CD4-positive, alpha-beta T cell treated with Interferon gamma for 1 hour (primary cell): ENCODE measurements at regions not wholly inside any gene's neighbourhood (a gene's known extent, or its start where the extent isn't known, plus 50 kb on each side); places are given as distances from the start of the nearest gene placed in this dataset.
"Not testable (repeated sequence)": the region's sequence is repeated elsewhere in the genome, so short reads cannot be mapped to it uniquely, and the experiment has no call there.

Experiments
- DNase-seq: peaks from one replicate; pipeline ENCODE4 v3.0.0-alpha.2; 2020

DNA sequence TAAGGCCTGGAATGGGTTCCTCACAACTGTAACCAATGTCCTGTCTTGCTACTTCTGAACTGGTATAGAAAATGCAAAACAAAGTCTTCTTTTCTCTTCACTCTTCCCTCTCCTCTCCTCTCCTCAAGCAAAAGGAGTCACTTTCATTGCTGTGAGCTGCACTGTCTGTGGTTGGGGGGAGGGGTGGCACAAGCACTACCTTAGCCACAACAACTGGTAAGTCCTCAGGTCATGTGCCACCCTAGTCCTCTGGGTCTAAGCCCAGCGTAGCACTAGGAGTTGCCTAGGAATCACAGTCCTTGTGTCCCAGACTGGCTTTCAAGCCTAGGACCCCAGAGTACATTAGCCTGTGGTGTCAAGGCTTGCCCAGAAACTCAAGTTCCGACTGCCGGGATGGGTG, 859.3 kb upstream of the AMOT start:
- no peak for DNase-seq

DNA sequence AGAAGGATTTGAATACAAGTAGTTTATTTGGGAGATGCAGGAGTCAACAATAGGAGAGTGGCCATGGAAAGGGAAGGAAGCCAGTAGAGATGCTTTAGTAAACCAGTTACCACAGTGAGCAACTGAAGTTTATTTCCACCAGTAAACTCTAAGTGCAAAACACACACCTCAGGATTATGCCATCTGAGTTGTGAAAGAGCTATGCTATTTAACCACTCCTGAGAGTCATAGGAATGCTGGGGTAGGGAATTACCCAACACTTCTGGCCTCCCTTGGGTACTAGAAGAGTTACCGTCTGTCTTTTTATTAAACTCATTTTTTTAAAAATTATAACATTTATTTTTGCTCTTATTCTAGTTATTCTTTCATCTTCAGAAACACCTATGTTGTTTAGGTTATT, 834.6 kb upstream of the AMOT start:
- no peak for DNase-seq

DNA sequence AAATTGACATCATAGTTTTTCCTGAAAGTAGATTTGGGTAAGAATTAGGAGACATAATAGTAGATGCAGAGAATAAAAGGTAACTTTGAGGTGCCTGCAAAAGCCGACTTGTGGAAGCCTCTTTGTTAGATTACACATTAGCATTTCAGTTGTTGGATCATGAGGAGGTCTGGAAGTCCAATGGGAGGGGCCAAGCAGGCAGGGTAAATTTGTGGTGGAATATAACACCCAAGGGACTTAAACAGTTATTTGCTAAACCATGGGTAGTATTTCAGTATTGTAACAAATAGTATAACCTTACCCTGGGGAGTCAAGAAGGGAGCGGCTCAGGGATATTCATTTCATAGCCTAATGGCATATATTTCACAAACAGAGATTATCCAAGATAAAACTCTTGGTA, 810.7 kb upstream of the AMOT start:
- no peak for DNase-seq

DNA sequence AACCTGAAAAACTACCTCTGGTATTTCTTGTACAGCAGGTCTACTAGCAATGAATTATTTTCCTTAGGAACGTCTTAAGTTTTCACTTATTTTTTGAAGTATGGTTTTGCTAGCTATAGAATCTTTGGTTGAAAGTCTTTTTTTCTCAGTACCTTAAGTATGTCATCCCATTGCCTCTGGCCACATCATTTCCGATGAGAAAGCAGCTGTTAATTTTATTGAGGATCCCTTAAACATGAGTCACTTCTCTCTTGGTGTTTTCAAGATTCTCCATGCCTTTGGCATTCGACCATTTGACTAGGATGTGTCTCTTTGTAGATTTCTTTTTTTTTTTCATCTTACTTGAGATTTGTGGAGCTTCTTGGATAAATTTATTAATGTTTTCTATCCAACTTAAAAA, 803.8 kb upstream of the AMOT start:
- no peak for DNase-seq

- DNase-seq, result no peak
Measured at GRCh38 chrX:113634565-113634964, 793.9 kb upstream of the AMOT start.

DNA sequence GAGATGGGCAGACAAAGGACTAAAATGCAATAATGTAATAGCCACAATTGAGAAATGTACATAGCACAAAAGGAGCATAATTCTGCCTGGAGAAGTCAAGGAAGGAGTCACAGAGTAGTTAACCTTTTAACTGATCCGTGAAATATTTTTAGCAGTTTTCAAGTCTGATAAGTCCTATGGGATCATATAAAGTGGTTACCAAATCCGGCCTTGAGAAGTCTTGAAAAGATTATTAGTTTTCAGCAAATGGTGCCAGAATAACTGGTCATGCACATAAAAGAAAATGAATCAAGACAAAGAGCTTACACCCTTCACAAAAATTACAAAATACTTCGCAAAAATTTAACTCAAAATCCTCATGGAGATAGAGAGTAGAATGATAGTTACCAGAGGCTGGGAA, 788.7 kb upstream of the AMOT start:
- no peak for DNase-seq

DNA sequence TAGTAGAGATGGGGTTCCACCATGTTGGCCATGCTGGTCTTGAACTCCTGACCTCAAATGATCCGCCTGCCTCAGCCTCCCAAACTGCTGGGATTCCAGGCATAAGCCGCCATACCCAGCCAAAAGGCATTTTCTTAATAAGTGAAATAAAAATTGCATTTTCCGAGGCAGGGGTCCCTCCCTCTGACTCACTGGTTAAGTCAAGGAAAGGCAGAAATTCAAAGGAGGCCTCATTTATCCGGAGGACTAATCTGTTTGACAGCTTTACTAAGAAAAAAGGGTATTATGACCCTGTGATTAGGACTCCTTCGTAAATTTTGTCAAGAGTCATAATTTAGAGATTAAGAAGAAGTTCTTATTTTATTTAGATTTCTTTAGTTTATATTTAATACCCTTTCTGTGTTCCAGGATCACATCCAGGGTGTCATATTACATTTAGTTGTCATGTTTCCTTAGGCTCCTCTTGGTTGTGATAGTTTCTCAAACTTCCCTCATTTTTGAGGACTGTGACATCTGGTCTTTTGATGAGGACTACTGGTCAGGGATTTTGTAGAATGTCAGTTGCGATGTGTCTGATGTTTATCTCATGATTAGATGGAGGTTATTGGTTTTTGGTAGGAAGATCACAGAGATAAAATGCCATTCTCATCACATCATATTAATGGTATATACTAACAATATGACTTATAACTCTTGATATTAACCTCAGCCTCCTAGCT, 753.7 kb upstream of the AMOT start:
- DNase-seq, result no peak

GRCh38 chrX:113586281-113586898, 745.8 kb upstream of the AMOT start:
- DNase-seq, result no peak

DNA sequence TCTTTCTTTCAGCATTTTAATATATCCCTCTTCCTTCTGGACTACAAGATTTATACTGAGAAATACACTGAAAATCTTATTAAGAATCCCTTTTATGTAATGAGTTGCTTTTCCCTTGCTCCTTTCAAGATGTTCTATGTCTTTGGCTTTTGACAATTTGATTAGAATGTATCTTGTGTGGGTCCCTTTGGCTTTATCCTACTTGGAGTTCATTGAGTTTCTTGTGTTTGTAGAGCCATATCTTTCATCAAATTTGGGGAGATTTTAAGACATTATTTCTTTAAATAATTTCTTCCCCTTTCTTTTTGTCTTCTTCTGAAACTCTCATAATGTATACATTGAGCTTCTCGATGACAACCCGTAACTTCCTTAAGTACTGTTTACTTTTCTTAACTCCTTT, 739.9 kb upstream of the AMOT start:
- no peak for DNase-seq

DNA sequence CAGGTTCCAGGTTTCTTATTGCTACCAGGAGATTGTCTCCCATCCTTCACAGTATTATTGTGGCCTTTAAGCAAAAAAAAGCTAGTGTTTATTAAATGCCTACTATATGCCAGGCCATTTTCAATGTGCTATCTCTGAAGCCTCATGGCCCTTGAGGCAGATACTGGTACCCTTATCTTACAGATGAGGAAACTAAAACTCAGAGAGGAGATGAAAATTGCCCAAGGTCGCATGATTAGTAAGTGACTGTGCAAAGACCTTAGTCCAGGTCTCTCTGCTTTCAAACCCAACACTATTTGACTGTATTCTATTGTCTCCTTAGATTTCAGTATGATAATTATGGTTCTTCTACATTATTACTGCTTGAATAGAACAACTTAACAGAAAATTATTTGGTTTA, 717.9 kb upstream of the AMOT start:
- DNase-seq, result no peak

DNA sequence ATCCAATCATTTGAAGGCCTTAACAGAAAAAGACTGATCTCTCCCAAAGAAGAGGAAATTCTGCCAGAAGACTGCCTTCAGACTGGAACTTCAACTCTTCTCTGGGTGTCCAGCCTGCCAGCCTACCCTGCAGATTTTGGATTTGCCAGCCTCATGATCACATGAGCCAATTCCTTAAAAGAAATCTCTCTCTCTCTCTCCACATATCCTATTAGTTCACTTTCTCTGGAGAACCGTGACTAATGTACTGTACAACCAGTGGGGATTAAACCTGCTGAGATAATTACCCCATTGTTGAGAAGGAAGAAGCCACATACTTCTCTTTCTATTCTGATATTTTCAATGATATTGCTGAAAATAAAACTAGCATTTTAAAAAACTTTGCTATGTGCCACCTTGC, 711.3 kb upstream of the AMOT start:
- DNase-seq, result no peak

DNA sequence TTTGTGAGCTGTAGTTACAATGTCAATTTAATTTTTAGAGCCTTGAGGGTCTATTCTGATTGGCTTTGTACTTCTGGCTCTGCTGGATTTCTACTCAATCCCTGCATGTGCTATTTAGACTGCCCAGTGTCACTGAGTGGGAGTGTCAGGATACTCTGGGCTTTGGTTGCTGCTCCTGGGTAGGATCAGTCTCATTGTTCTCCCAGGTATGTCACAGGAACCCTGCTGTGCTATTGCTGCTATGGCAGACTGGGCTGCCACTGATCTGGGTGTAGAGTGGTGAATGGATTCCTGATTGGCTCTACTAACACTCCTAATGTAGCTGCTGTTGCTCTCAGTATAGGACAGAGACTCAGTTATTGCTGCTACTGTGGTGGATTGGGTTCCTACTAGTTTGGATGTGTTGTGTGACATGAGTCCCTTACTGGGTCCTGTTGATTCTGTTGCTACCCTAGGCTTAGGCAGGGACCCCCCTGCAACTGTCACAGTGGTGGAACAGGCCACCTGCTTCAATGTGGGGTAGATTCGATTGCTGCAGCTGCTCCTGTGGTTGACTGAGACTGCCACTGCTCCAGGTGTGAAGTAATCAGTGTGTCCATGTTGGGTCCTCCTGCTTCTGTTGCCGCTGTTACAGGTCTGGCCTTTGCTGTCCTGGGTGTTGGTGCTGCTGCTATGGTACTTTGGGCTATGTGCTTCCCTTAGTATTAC, 707.8 kb upstream of the AMOT start:
- DNase-seq, result no peak

DNA sequence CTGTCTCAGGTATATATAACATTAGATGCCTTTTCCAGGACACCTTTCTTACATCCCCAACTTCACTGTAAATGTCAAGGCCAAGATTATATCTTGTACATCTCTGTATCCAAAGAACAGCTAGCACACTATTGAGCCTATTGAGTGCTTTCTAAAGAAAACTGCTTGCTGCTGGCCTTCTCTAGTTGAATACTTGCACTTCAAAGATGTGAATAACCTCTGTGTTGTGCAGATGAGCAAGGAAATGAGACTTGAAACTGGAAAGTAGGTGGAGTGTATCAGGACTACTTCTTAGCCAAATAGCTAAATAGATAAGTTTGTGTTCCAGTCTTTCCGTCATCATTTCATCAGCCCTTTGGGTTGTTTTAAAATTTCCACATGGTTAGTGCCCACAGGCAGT, 704.4 kb upstream of the AMOT start:
- DNase-seq, result no peak

DNA sequence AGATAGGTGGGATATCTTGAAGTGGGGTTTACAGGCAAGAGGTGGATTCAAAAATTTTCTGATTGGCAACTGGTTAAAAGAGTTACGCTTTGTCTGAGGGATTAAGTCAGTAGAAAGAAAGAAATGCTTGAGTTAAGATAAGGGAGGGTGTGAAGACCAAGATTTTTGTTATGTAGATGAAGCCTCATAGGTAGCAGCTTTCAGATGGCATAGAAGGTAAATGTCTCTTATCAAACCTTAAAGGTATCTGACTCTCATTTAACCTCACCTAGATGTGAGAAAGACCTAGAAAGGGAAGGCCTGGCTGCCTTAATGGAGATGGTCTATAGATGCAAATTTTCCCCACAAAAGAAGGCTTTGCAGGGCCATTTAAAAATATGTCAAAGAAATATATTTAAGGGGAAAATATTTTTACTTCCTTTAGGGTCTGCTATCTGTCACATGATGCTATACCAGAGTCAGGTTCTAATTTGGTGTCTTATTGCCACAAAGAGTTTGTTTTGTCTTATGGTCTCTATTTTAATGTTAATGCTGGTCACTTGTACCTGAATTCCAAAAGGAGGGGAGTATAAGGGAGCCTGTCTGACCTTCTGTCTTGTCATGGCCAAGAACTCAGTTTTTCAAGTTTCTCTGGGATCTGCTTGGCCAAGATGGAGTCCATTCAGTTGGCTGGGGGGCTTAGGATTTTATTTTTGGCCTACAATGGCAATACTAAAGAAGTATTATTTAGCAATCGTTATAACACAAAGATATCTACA, 699.1 kb upstream of the AMOT start:
- no peak for DNase-seq

DNA sequence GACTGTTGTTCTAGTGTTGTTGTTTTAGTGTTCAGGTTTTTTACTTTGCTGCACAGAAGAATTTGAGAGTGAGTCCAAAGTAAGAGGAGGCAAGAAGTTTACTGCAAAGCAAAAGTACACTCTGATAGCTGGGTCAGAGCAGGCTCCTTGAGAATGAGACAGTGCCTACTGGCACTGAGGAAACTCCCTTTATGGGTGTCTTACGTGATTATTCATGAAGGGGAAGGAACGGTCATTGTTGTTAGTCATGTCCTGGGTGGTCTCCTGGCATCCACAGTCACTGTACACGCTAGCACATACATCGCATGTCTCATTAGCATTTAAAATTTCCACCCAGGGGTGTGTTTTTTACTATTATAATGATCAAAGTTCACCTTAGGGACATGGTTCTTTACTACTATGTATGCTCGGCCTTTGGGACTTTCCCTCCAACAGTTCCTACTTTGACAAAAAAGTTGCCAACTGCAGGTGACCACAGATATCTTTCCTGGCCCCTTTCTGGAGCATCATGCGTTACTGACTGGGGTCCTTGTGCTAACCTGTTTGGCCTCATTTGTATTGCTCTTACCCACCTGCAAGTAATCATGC, 688.9 kb upstream of the AMOT start:
- no peak for DNase-seq

DNA sequence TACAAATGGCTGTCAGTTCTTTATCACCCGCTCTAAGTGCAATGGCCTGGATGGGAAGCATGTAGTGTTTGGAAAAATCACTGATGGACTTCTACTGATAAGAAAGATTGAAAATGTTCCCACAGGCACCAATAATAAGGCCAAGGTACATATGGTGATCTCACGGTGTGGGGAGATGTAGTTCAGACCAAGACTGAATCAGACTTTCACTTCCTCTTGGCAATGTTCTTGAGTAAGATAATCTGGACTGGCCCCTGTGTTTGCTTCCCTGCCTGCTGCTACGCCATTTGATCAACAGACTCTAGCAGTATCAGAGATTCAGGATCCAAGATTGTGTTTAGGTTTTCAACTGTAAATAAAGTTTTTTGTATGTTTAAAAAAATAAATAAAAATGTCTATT, 682.2 kb upstream of the AMOT start:
- DNase-seq, result no peak

DNA sequence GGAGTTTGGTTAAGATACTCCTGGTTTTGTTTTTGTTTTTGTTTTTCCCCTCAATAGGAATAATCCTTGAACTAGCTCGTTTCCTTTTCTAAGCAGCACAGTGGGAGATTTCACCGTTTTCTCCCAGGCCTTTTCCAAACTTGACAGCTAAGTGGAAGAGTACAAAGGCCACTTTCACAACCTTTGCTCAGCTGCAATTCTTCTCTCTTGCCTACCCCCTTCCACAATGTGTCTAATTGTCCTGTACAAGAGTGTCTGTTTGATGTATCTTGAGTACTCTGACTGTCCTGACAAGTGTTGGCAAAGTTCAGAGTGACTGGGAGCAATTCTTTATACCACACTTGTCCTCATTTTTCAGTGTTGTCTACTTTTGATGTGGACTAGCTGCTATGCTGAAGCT, 674.3 kb upstream of the AMOT start:
- no peak for DNase-seq

- no peak for DNase-seq
Measured at GRCh38 chrX:113512700-113513395, 672.2 kb upstream of the AMOT start.

DNA sequence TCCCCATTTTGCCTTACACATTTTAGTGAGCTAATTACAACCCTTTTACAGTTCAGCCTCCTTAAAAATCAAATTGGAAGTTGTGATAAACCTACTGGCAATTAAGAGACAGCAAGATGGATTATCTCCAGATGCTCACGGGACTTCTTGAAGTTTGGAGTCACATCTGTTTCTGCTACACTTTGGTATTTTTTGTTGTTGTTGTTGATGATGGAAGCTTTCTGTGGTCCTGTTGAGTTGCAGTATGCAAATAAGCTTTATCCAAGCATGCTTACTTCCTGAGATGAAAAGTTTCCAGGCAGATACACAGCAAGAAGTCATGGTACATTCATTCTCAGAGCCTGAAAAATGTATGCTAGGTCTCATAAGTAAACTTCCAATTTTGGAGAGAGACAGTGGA, 670.0 kb upstream of the AMOT start:
- DNase-seq, result no peak

DNA sequence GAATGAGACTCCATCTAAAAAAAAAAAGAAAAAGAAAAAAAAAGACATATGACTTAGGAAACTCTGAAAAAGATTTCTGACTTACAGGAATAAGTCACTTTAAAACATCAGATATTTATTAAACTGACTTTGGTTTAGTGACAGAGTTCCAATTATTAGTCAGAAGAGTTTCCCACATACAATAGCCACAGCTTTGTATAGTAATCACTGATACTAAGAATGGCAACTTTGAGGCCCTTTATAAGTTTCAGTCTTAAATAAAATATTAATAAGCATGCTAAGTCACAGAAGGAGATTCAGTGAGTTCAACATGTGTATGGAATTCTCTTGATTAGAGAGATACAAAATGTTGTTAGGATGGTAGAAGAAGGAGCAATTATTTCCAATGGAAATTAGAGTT, 652.3 kb upstream of the AMOT start:
- no peak for DNase-seq

GRCh38 chrX:113473418-113473817, 632.8 kb upstream of the AMOT start:
- DNase-seq, result no peak

DNA sequence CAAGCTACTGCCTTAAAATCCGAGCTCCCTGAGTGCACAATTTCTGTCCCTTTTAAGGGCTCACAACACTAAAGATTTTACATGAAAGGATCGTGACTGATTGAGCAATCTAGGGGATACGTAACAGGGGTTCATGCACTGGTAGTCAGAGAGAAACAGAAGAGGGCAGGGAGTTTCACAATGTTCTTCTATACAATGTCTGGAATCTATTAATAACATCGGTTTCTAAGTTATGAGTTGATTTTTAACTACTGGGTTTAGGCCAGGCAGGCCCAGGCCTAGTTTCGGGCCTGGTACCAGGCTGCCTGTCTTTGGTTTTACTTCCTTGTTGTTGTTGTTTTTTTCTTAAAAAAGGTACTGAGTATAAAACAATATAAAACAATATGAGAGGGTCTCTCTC, 632.4 kb upstream of the AMOT start:
- DNase-seq, result not testable (repeated sequence)

- no peak for DNase-seq
Measured at GRCh38 chrX:113470166-113470565, 629.5 kb upstream of the AMOT start.
